SK-N-SH treated with all-trans-retinoic acid at 6 μM for 48 hours (cell line): ENCODE measurements at regions not wholly inside any gene's neighbourhood (a gene's known extent, or its start where the extent isn't known, plus 50 kb on each side); places are given as distances from the start of the nearest gene placed in this dataset.

ENCODE experiments used
- ARNTL ChIP-seq: fragments of 450-650 bp; formaldehyde crosslinking; IDR thresholded peaks from 2 replicates; pipeline ENCODE4 v1.5.0; 2020; ENCODE audit warnings: low read depth, mild to moderate bottlenecking, moderate library complexity, borderline replicate concordance
- ESRRG ChIP-seq: fragments of 250-450 bp; sonication (Bioruptor Pico); IDR thresholded peaks from 2 replicates; pipeline ENCODE4 v1.6.1; 2021; ENCODE audit warnings: mild to moderate bottlenecking
- ISL1 ChIP-seq: fragments of 250-450 bp; sonication (Bioruptor Pico); IDR thresholded peaks from 2 replicates; pipeline ENCODE4 v2.1.2; 2022; ENCODE audit warnings: mild to moderate bottlenecking, moderate library complexity
- OSR1 ChIP-seq: fragments of 250-450 bp; sonication (Bioruptor Pico); IDR thresholded peaks from 2 replicates; pipeline ENCODE4 v1.8.0; 2022; ENCODE audit warnings: moderate library complexity, mild to moderate bottlenecking, inconsistent platforms
- PPARA ChIP-seq: fragments of 250-450 bp; sonication (Bioruptor Pico); IDR thresholded peaks from 2 replicates; pipeline ENCODE4 v1.5.0; 2020; ENCODE audit warnings: mild to moderate bottlenecking, borderline replicate concordance
- SNAI2 ChIP-seq: fragments of 250-450 bp; sonication (Bioruptor Pico); IDR thresholded peaks from 2 replicates; pipeline ENCODE4 v1.5.0; 2020; ENCODE audit warnings: mild to moderate bottlenecking, moderate library complexity
- TCF4 ChIP-seq: fragments of 250-450 bp; sonication (Bioruptor Pico); IDR thresholded peaks from 2 replicates; pipeline ENCODE4 v1.8.0; 2021; ENCODE audit warnings: mild to moderate bottlenecking, moderate library complexity, borderline replicate concordance
- ZC3H10 ChIP-seq: fragments of 250-450 bp; sonication (Bioruptor Pico); IDR thresholded peaks from 2 replicates; pipeline ENCODE4 v1.5.1; 2021; ENCODE audit warnings: mild to moderate bottlenecking, moderate library complexity
- ZFP3 ChIP-seq: fragments of 250-450 bp; sonication (Bioruptor Pico); IDR thresholded peaks from 2 replicates; pipeline ENCODE4 v1.5.0; 2020; ENCODE audit warnings: mild to moderate bottlenecking, moderate library complexity
- ZFP30 ChIP-seq: fragments of 450-650 bp; formaldehyde crosslinking; IDR thresholded peaks from 2 replicates; pipeline ENCODE4 v1.5.0; 2022; ENCODE audit warnings: mild to moderate bottlenecking, moderate library complexity
- TF ChIP-seq, protein P1 (sequence below): fragments of 250-450 bp; sonication (Bioruptor Pico); IDR thresholded peaks from 2 replicates; pipeline ENCODE4 v1.5.0; 2020; ENCODE audit warnings: mild to moderate bottlenecking, moderate library complexity
- TF ChIP-seq, protein P2 (sequence below): fragments of 250-450 bp; sonication (Bioruptor Pico); IDR thresholded peaks from 2 replicates; pipeline ENCODE4 v1.8.0; 2021; ENCODE audit warnings: low read depth, mild to moderate bottlenecking, moderate library complexity, borderline replicate concordance
- TF ChIP-seq, protein P3 (sequence below): fragments of 250-450 bp; sonication (Bioruptor Pico); IDR thresholded peaks from 2 replicates; pipeline ENCODE4 v1.5.1; 2021; ENCODE audit warnings: mild to moderate bottlenecking, moderate library complexity

DNA sequence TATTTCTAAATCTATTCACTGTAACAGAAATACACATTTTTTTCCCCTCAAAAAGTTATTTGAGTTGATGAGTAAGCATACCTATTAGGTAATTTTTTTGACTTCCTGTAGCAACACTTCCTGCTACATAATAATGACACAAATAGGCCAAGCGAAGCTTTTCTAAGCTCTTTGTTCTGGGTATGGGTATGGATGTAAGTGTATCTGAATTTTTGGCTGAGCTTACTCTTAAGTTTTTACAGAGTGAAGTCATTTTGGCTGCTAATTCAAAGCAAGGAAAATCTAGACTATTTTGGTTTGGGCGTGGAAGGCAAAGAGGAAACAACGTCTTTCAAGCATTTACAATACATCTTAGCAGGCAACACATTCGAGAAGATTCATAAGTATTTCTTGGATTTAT lies 1206.0 kb upstream of the FLRT2 start:
- TF ChIP-seq TCF4 (CRISPR knock-in tag) = no peak
- no peak for TF ChIP-seq ZFP3 (CRISPR knock-in tag)
- TF ChIP-seq, protein P1, sequence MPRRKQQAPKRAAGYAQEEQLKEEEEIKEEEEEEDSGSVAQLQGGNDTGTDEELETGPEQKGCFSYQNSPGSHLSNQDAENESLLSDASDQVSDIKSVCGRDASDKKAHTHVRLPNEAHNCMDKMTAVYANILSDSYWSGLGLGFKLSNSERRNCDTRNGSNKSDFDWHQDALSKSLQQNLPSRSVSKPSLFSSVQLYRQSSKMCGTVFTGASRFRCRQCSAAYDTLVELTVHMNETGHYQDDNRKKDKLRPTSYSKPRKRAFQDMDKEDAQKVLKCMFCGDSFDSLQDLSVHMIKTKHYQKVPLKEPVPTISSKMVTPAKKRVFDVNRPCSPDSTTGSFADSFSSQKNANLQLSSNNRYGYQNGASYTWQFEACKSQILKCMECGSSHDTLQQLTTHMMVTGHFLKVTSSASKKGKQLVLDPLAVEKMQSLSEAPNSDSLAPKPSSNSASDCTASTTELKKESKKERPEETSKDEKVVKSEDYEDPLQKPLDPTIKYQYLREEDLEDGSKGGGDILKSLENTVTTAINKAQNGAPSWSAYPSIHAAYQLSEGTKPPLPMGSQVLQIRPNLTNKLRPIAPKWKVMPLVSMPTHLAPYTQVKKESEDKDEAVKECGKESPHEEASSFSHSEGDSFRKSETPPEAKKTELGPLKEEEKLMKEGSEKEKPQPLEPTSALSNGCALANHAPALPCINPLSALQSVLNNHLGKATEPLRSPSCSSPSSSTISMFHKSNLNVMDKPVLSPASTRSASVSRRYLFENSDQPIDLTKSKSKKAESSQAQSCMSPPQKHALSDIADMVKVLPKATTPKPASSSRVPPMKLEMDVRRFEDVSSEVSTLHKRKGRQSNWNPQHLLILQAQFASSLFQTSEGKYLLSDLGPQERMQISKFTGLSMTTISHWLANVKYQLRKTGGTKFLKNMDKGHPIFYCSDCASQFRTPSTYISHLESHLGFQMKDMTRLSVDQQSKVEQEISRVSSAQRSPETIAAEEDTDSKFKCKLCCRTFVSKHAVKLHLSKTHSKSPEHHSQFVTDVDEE = no peak
- TF ChIP-seq ZFP30 (CRISPR knock-in tag) = no peak
- no peak for TF ChIP-seq ISL1 (CRISPR knock-in tag)
- TF ChIP-seq OSR1 (CRISPR knock-in tag) = no peak
- TF ChIP-seq, protein P2, sequence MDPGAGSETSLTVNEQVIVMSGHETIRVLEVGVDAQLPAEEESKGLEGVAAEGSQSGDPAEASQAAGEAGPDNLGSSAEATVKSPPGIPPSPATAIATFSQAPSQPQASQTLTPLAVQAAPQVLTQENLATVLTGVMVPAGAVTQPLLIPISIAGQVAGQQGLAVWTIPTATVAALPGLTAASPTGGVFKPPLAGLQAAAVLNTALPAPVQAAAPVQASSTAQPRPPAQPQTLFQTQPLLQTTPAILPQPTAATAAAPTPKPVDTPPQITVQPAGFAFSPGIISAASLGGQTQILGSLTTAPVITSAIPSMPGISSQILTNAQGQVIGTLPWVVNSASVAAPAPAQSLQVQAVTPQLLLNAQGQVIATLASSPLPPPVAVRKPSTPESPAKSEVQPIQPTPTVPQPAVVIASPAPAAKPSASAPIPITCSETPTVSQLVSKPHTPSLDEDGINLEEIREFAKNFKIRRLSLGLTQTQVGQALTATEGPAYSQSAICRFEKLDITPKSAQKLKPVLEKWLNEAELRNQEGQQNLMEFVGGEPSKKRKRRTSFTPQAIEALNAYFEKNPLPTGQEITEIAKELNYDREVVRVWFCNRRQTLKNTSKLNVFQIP (CRISPR knock-in tag) = no peak
- no peak for TF ChIP-seq SNAI2 (CRISPR knock-in tag)
- no peak for TF ChIP-seq ESRRG (CRISPR knock-in tag)
- TF ChIP-seq ARNTL (CRISPR knock-in tag) = no peak
- no peak for TF ChIP-seq ZC3H10 (CRISPR knock-in tag)
- no peak for TF ChIP-seq PPARA (CRISPR knock-in tag)
- TF ChIP-seq, protein P3, sequence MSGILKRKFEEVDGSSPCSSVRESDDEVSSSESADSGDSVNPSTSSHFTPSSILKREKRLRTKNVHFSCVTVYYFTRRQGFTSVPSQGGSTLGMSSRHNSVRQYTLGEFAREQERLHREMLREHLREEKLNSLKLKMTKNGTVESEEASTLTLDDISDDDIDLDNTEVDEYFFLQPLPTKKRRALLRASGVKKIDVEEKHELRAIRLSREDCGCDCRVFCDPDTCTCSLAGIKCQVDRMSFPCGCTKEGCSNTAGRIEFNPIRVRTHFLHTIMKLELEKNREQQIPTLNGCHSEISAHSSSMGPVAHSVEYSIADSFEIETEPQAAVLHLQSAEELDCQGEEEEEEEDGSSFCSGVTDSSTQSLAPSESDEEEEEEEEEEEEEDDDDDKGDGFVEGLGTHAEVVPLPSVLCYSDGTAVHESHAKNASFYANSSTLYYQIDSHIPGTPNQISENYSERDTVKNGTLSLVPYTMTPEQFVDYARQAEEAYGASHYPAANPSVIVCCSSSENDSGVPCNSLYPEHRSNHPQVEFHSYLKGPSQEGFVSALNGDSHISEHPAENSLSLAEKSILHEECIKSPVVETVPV (CRISPR knock-in tag) = no peak
